C4-2B (cell line): ENCODE measurements at regions not wholly inside any gene's neighbourhood (a gene's known extent, or its start where the extent isn't known, plus 50 kb on each side); places are given as distances from the start of the nearest gene placed in this dataset.

Experiments used
- CTCF ChIP-seq: fragments of 450-650 bp; conservative IDR thresholded peaks from 2 replicates; pipeline ENCODE4 v1.5.1; 2017; ENCODE audit warnings: mild to moderate bottlenecking
- ZFX ChIP-seq: fragments of 450-650 bp; IDR thresholded peaks from 2 replicates; pipeline ENCODE4 v1.6.1; 2017

- no peak for TF ChIP-seq CTCF
- no peak for TF ChIP-seq ZFX
Observed at GRCh38 chr2:193523662-193524061, 1328.9 kb upstream of the TMEFF2 start.
